Activated CD4-positive, alpha-beta T cell treated with anti-CD3 and anti-CD28 coated beads, Interleukin-2, amount 10 ng/mL, durations not matched to agents 7 days and 5 days (primary cell): ENCODE measurements at regions not wholly inside any gene's neighbourhood (a gene's known extent, or its start where the extent isn't known, plus 50 kb on each side); places are given as distances from the start of the nearest gene placed in this dataset.

Experiments used
- CTCF ChIA-PET: fragments of 350-600 bp; sonication (Branson Sonifier 250); formaldehyde crosslinking; loops from one replicate; lab custom pipeline; 2021; ENCODE audit warnings: antibody characterized with exemption; lab: Charles Lee
- POLR2A ChIA-PET: fragments of 350-600 bp; sonication (Branson Sonifier 250); formaldehyde crosslinking; loops from one replicate; lab custom pipeline; 2021; ENCODE audit warnings: antibody characterized with exemption; lab: Charles Lee
- DNase-seq: peaks from one replicate; pipeline ENCODE4 v3.0.0-alpha.2; 2020
- H3K27ac Mint-ChIP-seq: one replicate; pipeline ENCODE4 v1.8.0; 2021; ENCODE audit warnings: mild to moderate bottlenecking, moderate library complexity, mixed read lengths
- H3K27me3 Mint-ChIP-seq: one replicate; pipeline ENCODE4 v1.8.0; 2021; ENCODE audit warnings: mixed read lengths
- H3K36me3 Mint-ChIP-seq: one replicate; pipeline ENCODE4 v1.8.0; 2021; ENCODE audit warnings: low read depth, mixed read lengths
- H3K4me1 Mint-ChIP-seq: one replicate; pipeline ENCODE4 v1.8.0; 2021; ENCODE audit warnings: mixed read lengths
- H3K4me3 Mint-ChIP-seq: one replicate; pipeline ENCODE4 v1.8.0; 2021; ENCODE audit warnings: mild to moderate bottlenecking, moderate library complexity, mixed read lengths
- H3K9me3 Mint-ChIP-seq: one replicate; pipeline ENCODE4 v1.8.0; 2021; ENCODE audit warnings: mixed read lengths

- Mint-ChIP-seq H3K4me3 (no peak overlapping the region), H3K27ac (no peak overlapping the region), H3K9me3 (no peaks in the 10 kb centered on the region), H3K4me1 (no peaks in the 10 kb centered on the region), H3K27me3 (no peaks in the 10 kb centered on the region), H3K36me3 (no peaks in the 10 kb centered on the region)
- DNase-seq, result no peak
- POLR2A ChIA-PET, result no interaction called here
- CTCF ChIA-PET, result no interaction called here
Measured at GRCh38 chr2:153218851-153219250, 259.7 kb downstream of the RPRM start.

GRCh38 chr2:153214337-153214736 lies 264.2 kb downstream of the RPRM start:
- ChIA-PET POLR2A (no interaction called here), CTCF (no interaction called here)
- Mint-ChIP-seq H3K4me3 (no peak overlapping the region), H3K4me1 (no peaks in the 10 kb centered on the region), H3K27ac (no peak overlapping the region), H3K27me3 (no peaks in the 10 kb centered on the region), H3K36me3 (no peaks in the 10 kb centered on the region), H3K9me3 (no peaks in the 10 kb centered on the region)
- DNase-seq, result no peak

- H3K27ac Mint-ChIP-seq, result no peak overlapping the region
- CTCF ChIA-PET, result no interaction called here
Measured at GRCh38 chr2:153213022-153213421, 265.5 kb downstream of the RPRM start.

GRCh38 chr2:153197402-153198386 lies 280.9 kb downstream of the RPRM start:
- H3K27me3 Mint-ChIP-seq, result no peaks in the 10 kb centered on the region
- CTCF ChIA-PET, result no interaction called here

More at GRCh38 chr2:153213022-153213421, 265.5 kb downstream of the RPRM start:
- H3K36me3 Mint-ChIP-seq, result no peaks in the 10 kb centered on the region
- POLR2A ChIA-PET, result no interaction called here
- DNase-seq, result no peak
- H3K9me3 Mint-ChIP-seq, result no peaks in the 10 kb centered on the region
- no peaks in the 10 kb centered on the region for H3K27me3 Mint-ChIP-seq
- no peaks in the 10 kb centered on the region for H3K4me1 Mint-ChIP-seq
- no peak overlapping the region for H3K4me3 Mint-ChIP-seq

GRCh38 chr2:153196378-153197058 lies 282.0 kb downstream of the RPRM start:
- POLR2A ChIA-PET, result no interaction called here
- no peaks in the 10 kb centered on the region for H3K36me3 Mint-ChIP-seq
- H3K9me3 Mint-ChIP-seq, result peaks cover 5% of the 10 kb centered on the region
- CTCF ChIA-PET, result no interaction called here
- H3K27ac Mint-ChIP-seq, result no peak overlapping the region
- no peak for DNase-seq
- no peaks in the 10 kb centered on the region for H3K27me3 Mint-ChIP-seq
- no peak overlapping the region for H3K4me3 Mint-ChIP-seq
- H3K4me1 Mint-ChIP-seq, result no peaks in the 10 kb centered on the region

More at GRCh38 chr2:153197402-153198386, 280.9 kb downstream of the RPRM start:
- Mint-ChIP-seq H3K4me3 (no peak overlapping the region), H3K4me1 (no peaks in the 10 kb centered on the region), H3K36me3 (no peaks in the 10 kb centered on the region), H3K9me3 (peaks cover 5% of the 10 kb centered on the region), H3K27ac (no peak overlapping the region)
- DNase-seq, result no peak
- POLR2A ChIA-PET, result no interaction called here

GRCh38 chr2:153195342-153195741 lies 283.2 kb downstream of the RPRM start:
- H3K4me3 Mint-ChIP-seq, result no peak overlapping the region
- no peaks in the 10 kb centered on the region for H3K4me1 Mint-ChIP-seq
- CTCF ChIA-PET, result no interaction called here

GRCh38 chr2:153189091-153189888 lies 289.3 kb downstream of the RPRM start:
- Mint-ChIP-seq H3K27me3 (no peaks in the 10 kb centered on the region), H3K4me3 (no peak overlapping the region)

More at GRCh38 chr2:153195342-153195741, 283.2 kb downstream of the RPRM start:
- H3K36me3 Mint-ChIP-seq, result no peaks in the 10 kb centered on the region
- POLR2A ChIA-PET, result no interaction called here
- H3K9me3 Mint-ChIP-seq, result peaks cover 5% of the 10 kb centered on the region
- no peaks in the 10 kb centered on the region for H3K27me3 Mint-ChIP-seq
- no peak overlapping the region for H3K27ac Mint-ChIP-seq
- no peak for DNase-seq

GRCh38 chr2:153179808-153180207 lies 298.8 kb downstream of the RPRM start:
- ChIA-PET POLR2A (no interaction called here), CTCF (no interaction called here)
- DNase-seq, result no peak
- no peaks in the 10 kb centered on the region for H3K4me1 Mint-ChIP-seq
- H3K9me3 Mint-ChIP-seq, result no peaks in the 10 kb centered on the region
- H3K27ac Mint-ChIP-seq, result no peak overlapping the region
- no peak overlapping the region for H3K4me3 Mint-ChIP-seq
- H3K36me3 Mint-ChIP-seq, result no peaks in the 10 kb centered on the region
- no peaks in the 10 kb centered on the region for H3K27me3 Mint-ChIP-seq

More at GRCh38 chr2:153189091-153189888, 289.3 kb downstream of the RPRM start:
- Mint-ChIP-seq H3K4me1 (no peaks in the 10 kb centered on the region), H3K9me3 (no peaks in the 10 kb centered on the region), H3K36me3 (no peaks in the 10 kb centered on the region), H3K27ac (no peak overlapping the region)
- CTCF ChIA-PET, result no interaction called here
- no peak for DNase-seq
- POLR2A ChIA-PET, result no interaction called here

- H3K27ac Mint-ChIP-seq, result no peak overlapping the region
- no peak overlapping the region for H3K4me3 Mint-ChIP-seq
- H3K4me1 Mint-ChIP-seq, result no peaks in the 10 kb centered on the region
- ChIA-PET POLR2A (no interaction called here), CTCF (no interaction called here)
- H3K27me3 Mint-ChIP-seq, result no peaks in the 10 kb centered on the region
- DNase-seq, result no peak
- H3K9me3 Mint-ChIP-seq, result no peaks in the 10 kb centered on the region
- H3K36me3 Mint-ChIP-seq, result no peaks in the 10 kb centered on the region
Measured at GRCh38 chr2:153169609-153170008, 309.0 kb downstream of the RPRM start.

- POLR2A ChIA-PET, result no interaction called here
- Mint-ChIP-seq H3K27ac (no peak overlapping the region), H3K36me3 (no peaks in the 10 kb centered on the region), H3K27me3 (no peaks in the 10 kb centered on the region), H3K4me1 (no peaks in the 10 kb centered on the region), H3K4me3 (no peak overlapping the region), H3K9me3 (no peaks in the 10 kb centered on the region)
- CTCF ChIA-PET, result no interaction called here
- DNase-seq, result no peak
Measured at GRCh38 chr2:153165021-153165420, 313.5 kb downstream of the RPRM start.

- no peaks in the 10 kb centered on the region for H3K9me3 Mint-ChIP-seq
- H3K27me3 Mint-ChIP-seq, result no peaks in the 10 kb centered on the region
- H3K36me3 Mint-ChIP-seq, result no peaks in the 10 kb centered on the region
- ChIA-PET CTCF (no interaction called here), POLR2A (no interaction called here)
- H3K4me1 Mint-ChIP-seq, result no peaks in the 10 kb centered on the region
- no peak overlapping the region for H3K4me3 Mint-ChIP-seq
- H3K27ac Mint-ChIP-seq, result no peak overlapping the region
- no peak for DNase-seq
Measured at GRCh38 chr2:153163055-153163454, 315.5 kb downstream of the RPRM start.

GRCh38 chr2:153156743-153157142 lies 321.8 kb downstream of the RPRM start:
- no peak overlapping the region for H3K4me3 Mint-ChIP-seq
- CTCF ChIA-PET, result no interaction called here
- DNase-seq, result no peak
- no peaks in the 10 kb centered on the region for H3K4me1 Mint-ChIP-seq
- no peaks in the 10 kb centered on the region for H3K36me3 Mint-ChIP-seq
- POLR2A ChIA-PET, result no interaction called here
- no peaks in the 10 kb centered on the region for H3K9me3 Mint-ChIP-seq
- no peaks in the 10 kb centered on the region for H3K27me3 Mint-ChIP-seq
- H3K27ac Mint-ChIP-seq, result no peak overlapping the region

GRCh38 chr2:153152036-153152435 lies 326.5 kb downstream of the RPRM start:
- Mint-ChIP-seq H3K36me3 (no peaks in the 10 kb centered on the region), H3K4me3 (no peak overlapping the region), H3K4me1 (no peaks in the 10 kb centered on the region), H3K27me3 (no peaks in the 10 kb centered on the region), H3K27ac (no peak overlapping the region), H3K9me3 (no peaks in the 10 kb centered on the region)
- no peak for DNase-seq
- ChIA-PET POLR2A (no interaction called here), CTCF (no interaction called here)
